ENCODE measurements at regions not wholly inside any gene's neighbourhood (a gene's known extent, or its start where the extent isn't known, plus 50 kb on each side); places are given as distances from the start of the nearest gene placed in this dataset.
A peak's percentile ranks its signal among the peaks of the same experiment; 100 is the strongest.
"Not testable (repeated sequence)": the region's sequence is repeated elsewhere in the genome, so short reads cannot be mapped to it uniquely, and the experiment has no call there.

DNA sequence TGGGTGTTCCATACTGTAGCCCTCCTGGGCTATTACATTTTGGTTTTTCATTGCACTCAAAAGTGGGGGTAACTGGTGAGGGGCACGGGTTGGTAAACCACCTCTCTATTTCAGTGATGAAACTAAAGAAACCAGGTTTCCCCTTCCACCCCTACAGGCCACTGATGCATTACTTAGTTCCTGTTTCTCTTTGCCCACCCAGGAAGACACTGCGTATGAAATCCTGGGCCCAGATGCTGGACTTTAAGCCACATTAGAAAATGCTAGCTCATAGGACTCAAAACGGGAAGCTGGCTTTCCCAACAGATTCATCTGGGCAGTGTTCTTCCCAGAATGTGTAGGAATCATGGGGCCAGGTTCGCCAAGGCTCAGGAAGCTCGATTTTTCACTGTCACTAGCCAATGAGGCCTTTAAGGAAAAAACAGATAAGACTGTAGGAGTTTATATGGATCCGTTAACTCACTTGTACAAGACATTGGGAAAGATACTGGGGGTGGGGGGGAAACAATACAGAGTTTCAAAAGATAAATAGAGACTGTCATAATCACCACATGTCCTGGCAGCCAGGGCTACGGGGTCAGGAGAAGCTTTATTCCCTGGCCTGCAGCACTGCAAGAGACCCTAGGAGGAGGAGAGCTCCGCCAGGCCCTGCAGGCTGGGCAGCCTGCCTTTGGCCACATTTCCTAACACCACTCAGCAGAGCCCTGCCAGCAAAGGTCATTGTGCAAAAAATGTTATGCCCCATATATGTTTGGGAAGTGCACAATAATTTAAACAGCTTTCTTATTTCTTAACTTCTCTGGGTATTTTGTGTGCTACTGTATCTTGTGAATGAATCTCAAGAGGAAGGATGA lies 228.5 kb upstream of the PLGLB2 start:
- intact Hi-C loops (cut with DNase I); H3K4me3 ChIP-seq (ENCODE audit: low read length in 2 of 2); DNase-seq; H3K9me3 ChIP-seq (ENCODE audit: control insufficient read depth, low read length); H3K36me3 ChIP-seq (ENCODE audit: control insufficient read depth in 1 of 2, insufficient read depth in 2 of 2, low read length in 1 of 2); H3K27ac ChIP-seq (ENCODE audit: low read depth in 1 of 2, low read length in 2 of 2); H3K4me1 ChIP-seq (ENCODE audit: control insufficient read depth in 1 of 2, insufficient read depth in 2 of 2, low read length in 2 of 2); H3K27me3 ChIP-seq (ENCODE audit: control insufficient read depth in 1 of 2, insufficient read depth in 2 of 2, low read length in 1 of 2); ATAC-seq (ENCODE audit: low FRiP score): not testable (repeated sequence)
- WGBS, 2 donors: 81% methylated on average over 4 to 5 of the region's 8 CpGs

DNA sequence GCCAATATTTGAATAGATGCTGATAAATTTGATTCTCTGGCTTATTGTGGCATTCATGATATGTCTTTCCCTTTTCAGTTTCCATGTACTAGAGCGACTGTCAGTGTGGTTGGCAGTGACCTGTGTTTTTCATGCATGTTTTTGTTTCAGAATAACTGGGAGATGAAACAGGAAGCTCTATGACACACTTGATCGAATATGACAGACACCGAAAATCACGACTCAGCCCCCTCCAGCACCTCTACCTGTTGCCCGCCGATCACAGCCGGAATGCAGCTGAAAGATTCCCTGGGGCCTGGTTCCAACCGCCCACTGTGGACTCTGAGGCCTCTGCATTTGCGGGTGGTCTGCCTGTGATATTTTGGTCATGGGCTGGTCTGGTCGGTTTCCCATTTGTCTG lies 226.8 kb upstream of the PLGLB2 start:
- H3K36me3 ChIP-seq (ENCODE audit: control insufficient read depth in 1 of 2, insufficient read depth in 2 of 2, low read length in 1 of 2); ATAC-seq (ENCODE audit: low FRiP score); H3K4me1 ChIP-seq (ENCODE audit: control insufficient read depth in 1 of 2, insufficient read depth in 2 of 2, low read length in 2 of 2); H3K27me3 ChIP-seq (ENCODE audit: control insufficient read depth in 1 of 2, insufficient read depth in 2 of 2, low read length in 1 of 2); H3K4me3 ChIP-seq (ENCODE audit: low read length in 2 of 2); H3K27ac ChIP-seq (ENCODE audit: low read depth in 1 of 2, low read length in 2 of 2); H3K9me3 ChIP-seq (ENCODE audit: control insufficient read depth, low read length); intact Hi-C loops (cut with DNase I): not testable (repeated sequence)
- peak in 1 of 2 donors; percentile 47 for DNase-seq
- WGBS, 2 donors: 78 to 81% methylated on average over 9 of the region's 10 CpGs

DNA sequence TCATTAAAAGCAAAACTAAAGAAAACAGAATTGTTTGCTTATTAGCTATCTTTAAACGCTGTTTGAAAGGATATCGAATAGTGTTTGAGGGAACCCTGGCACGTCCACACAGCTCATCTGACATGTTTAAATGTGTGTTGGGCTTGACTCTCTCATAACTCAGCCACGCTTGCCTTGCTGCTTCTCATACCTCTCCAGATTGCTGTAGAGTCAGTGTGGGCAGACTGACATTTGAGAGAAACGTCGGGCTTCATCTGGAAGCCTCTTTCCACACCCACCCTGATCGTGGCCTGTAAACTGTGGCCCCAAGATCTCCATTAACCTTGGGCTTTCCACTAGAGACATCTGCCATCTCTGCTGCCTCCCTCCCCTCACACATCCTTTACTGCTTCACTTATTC lies 226.4 kb upstream of the PLGLB2 start:
- H3K27me3 ChIP-seq (ENCODE audit: control insufficient read depth in 1 of 2, insufficient read depth in 2 of 2, low read length in 1 of 2); ATAC-seq (ENCODE audit: low FRiP score); H3K9me3 ChIP-seq (ENCODE audit: control insufficient read depth, low read length); H3K27ac ChIP-seq (ENCODE audit: low read depth in 1 of 2, low read length in 2 of 2); H3K36me3 ChIP-seq (ENCODE audit: control insufficient read depth in 1 of 2, insufficient read depth in 2 of 2, low read length in 1 of 2); DNase-seq; H3K4me3 ChIP-seq (ENCODE audit: low read length in 2 of 2); H3K4me1 ChIP-seq (ENCODE audit: control insufficient read depth in 1 of 2, insufficient read depth in 2 of 2, low read length in 2 of 2); intact Hi-C loops (cut with DNase I): not testable (repeated sequence)
- WGBS, 2 donors: 64 to 74% methylated on average over 6 to 7 of the region's 7 CpGs

DNA sequence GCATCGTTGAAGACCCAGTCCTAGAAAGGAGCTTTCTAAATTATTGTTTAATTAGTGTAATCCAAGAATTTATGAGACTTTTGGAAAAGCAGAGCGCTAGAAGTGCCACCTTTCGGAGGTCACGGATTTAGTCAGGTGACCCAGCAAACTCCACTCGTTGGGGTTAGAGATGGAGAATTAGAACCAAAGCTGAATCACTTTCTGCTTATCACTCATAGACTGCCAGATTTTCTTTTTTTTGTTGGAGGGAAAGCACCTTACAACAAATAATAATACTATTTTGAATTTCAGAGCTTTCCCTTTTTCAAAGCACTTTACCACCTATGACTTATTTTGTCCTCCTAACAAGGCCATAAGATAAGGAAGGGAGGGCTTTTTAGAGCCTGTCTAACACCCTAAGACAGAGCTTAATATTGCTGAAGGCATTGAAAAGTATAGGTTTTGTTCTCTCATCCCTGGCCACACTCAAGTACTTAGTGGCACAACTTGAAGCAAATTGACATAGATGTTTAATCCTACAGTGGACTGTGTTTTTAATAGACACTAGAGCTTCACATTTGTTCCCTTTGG lies 223.2 kb upstream of the PLGLB2 start:
- H3K36me3 ChIP-seq (ENCODE audit: control insufficient read depth in 1 of 2, insufficient read depth in 2 of 2, low read length in 1 of 2); H3K4me3 ChIP-seq (ENCODE audit: low read length in 2 of 2); ATAC-seq (ENCODE audit: low FRiP score); H3K4me1 ChIP-seq (ENCODE audit: control insufficient read depth in 1 of 2, insufficient read depth in 2 of 2, low read length in 2 of 2); H3K27me3 ChIP-seq (ENCODE audit: control insufficient read depth in 1 of 2, insufficient read depth in 2 of 2, low read length in 1 of 2); intact Hi-C loops (cut with DNase I); H3K27ac ChIP-seq (ENCODE audit: low read depth in 1 of 2, low read length in 2 of 2); H3K9me3 ChIP-seq (ENCODE audit: control insufficient read depth, low read length); DNase-seq: not testable (repeated sequence)
- 93 to 94% methylated on average over 5 of the region's 5 CpGs for WGBS, 2 donors

DNA sequence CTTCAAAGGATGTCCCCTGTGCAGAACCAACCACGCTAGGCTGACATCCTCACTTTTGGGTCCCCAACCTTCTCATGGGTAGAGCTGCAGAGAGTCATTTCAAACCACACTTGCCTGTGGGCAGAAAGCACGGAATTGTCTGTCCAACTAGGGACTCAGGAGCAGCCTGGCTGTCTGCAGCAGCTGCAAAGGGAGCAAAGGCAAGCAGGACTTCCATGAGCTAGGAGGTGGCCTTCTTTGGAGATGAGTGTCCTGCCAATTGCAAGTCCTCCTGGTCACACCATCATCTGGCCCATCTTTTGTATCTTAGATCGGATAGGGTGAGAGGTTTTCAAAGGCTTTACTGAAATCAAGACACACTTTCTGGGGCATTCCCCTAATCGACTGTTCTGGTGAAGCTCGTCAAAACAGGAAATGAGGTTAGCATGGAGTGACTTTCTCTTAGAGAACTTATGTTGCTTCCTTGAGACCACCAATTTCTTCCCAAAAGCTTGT lies 222.3 kb upstream of the PLGLB2 start:
- intact Hi-C loops (cut with DNase I); ATAC-seq (ENCODE audit: low FRiP score): not testable (repeated sequence)

DNA sequence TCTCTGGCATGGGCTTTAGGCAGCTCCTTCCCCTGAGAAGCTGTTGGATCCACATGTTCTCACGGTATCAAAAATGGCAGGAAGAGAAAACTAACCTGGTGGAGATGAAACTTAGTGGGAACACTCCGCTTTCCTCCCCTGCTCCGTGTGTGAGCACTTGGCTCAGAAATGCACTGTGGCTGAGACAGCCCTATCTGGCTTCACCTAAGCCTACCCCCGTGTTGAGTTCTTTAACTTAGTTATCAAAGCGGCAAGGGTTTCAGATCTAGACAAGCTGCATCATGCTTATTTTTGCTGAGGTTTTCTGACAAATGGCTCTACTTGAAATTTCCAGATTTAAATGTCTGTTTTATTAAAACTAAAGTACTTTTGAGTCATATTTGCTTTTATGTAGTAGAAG lies 221.6 kb upstream of the PLGLB2 start:
- ATAC-seq (ENCODE audit: low FRiP score); H3K4me3 ChIP-seq (ENCODE audit: low read length in 2 of 2); H3K4me1 ChIP-seq (ENCODE audit: control insufficient read depth in 1 of 2, insufficient read depth in 2 of 2, low read length in 2 of 2); H3K9me3 ChIP-seq (ENCODE audit: control insufficient read depth, low read length); H3K36me3 ChIP-seq (ENCODE audit: control insufficient read depth in 1 of 2, insufficient read depth in 2 of 2, low read length in 1 of 2); DNase-seq; H3K27me3 ChIP-seq (ENCODE audit: control insufficient read depth in 1 of 2, insufficient read depth in 2 of 2, low read length in 1 of 2); H3K27ac ChIP-seq (ENCODE audit: low read depth in 1 of 2, low read length in 2 of 2); intact Hi-C loops (cut with DNase I): not testable (repeated sequence)
- 93 to 100% methylated on average over 1 to 2 of the region's 5 CpGs for WGBS, 2 donors

More for the DNA sequence above, 222.3 kb upstream of the PLGLB2 start:
- not testable (repeated sequence) for H3K27ac ChIP-seq (ENCODE audit: low read depth in 1 of 2, low read length in 2 of 2); H3K9me3 ChIP-seq (ENCODE audit: control insufficient read depth, low read length); H3K27me3 ChIP-seq (ENCODE audit: control insufficient read depth in 1 of 2, insufficient read depth in 2 of 2, low read length in 1 of 2); H3K4me3 ChIP-seq (ENCODE audit: low read length in 2 of 2); H3K36me3 ChIP-seq (ENCODE audit: control insufficient read depth in 1 of 2, insufficient read depth in 2 of 2, low read length in 1 of 2); H3K4me1 ChIP-seq (ENCODE audit: control insufficient read depth in 1 of 2, insufficient read depth in 2 of 2, low read length in 2 of 2)
- peak in 1 of 2 donors; percentile 28 for DNase-seq
- WGBS, 2 donors: 94% methylated on average over 4 of the region's 5 CpGs; no CpG with 5 or more reads in 1 of the 2 donors

DNA sequence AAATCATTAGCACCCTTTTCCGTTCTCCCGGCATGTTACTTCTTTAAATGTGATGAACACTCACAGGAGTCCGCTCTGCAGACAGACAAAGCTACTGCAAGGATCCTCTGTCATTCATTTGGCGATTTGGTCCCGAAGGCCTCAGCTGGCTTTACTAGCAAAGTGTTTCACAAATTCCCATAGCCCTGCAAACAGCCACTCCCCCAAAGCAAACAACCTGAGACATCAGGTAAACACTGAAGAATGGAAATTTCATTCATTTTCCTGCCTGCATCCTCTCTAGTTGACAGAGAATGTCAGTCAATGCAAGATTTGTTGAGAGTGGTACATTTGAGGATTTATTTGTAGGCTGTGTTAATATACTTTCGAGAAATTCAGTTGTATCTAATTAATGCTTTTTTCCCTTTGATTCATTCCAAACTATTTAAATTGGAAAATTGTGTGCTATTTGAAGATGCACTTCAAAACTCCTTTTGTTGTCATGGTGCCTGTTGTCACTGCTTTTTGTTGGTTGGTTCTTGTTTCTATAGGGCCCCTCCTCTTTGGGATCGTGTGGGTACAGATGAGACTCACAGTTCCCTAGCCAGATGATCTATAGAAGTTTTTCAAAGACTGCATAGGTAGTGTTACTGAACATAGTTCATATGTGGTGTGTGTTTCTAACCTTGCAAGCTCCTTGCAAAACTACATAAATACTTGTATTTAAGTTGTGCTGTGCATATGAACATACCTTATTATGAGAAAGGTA lies 215.7 kb upstream of the PLGLB2 start:
- ATAC-seq (ENCODE audit: low FRiP score); H3K36me3 ChIP-seq (ENCODE audit: control insufficient read depth in 1 of 2, insufficient read depth in 2 of 2, low read length in 1 of 2); H3K9me3 ChIP-seq (ENCODE audit: control insufficient read depth, low read length); DNase-seq; H3K4me3 ChIP-seq (ENCODE audit: low read length in 2 of 2); H3K27me3 ChIP-seq (ENCODE audit: control insufficient read depth in 1 of 2, insufficient read depth in 2 of 2, low read length in 1 of 2); intact Hi-C loops (cut with DNase I); H3K27ac ChIP-seq (ENCODE audit: low read depth in 1 of 2, low read length in 2 of 2); H3K4me1 ChIP-seq (ENCODE audit: control insufficient read depth in 1 of 2, insufficient read depth in 2 of 2, low read length in 2 of 2): not testable (repeated sequence)
- 74 to 84% methylated on average over 4 to 5 of the region's 7 CpGs for WGBS, 2 donors

DNA sequence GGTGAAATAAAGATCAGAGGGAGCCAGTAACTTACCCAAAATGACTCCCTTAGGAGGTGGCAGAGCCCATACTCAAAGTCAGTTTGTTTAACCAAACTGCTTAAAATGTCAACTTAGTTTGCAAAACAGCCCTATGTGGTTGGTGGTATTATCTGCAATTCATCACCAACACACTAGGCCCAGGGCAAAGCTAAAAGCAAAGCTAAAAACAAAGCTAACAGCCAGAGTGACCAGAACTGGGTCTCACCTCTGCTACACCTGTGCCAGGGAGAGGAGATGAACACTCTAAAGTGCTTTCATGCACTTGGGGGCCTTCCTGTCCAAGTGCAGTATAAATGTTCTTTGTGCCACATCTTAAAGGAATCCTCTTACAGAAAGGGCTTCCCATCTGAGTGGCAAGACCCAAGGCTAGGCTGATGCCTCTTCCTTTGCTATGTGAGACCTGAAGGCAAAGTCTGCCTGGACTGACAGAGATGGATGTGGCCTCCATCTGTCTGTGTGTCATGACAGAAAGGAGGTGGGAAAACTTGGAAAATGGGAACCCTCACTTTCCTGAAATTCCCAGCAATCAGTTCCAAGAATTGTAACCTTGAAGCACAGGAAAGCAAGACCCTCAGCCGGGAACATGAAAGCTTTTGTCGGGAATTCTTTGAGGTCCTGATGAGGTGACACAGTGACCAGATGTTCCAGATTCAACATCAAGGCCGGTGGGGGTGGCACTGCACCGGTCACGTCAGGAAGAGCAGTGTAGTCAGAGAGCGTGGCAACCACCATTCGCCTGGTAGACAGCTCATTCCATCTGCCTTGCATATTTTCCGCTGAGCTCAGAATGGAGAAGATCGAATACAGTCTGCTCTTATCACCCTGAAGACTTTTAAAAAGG lies 214.3 kb upstream of the PLGLB2 start:
- DNase-seq; H3K27ac ChIP-seq (ENCODE audit: low read depth in 1 of 2, low read length in 2 of 2); ATAC-seq (ENCODE audit: low FRiP score); H3K4me1 ChIP-seq (ENCODE audit: control insufficient read depth in 1 of 2, insufficient read depth in 2 of 2, low read length in 2 of 2); H3K36me3 ChIP-seq (ENCODE audit: control insufficient read depth in 1 of 2, insufficient read depth in 2 of 2, low read length in 1 of 2); intact Hi-C loops (cut with DNase I); H3K4me3 ChIP-seq (ENCODE audit: low read length in 2 of 2); H3K9me3 ChIP-seq (ENCODE audit: control insufficient read depth, low read length); H3K27me3 ChIP-seq (ENCODE audit: control insufficient read depth in 1 of 2, insufficient read depth in 2 of 2, low read length in 1 of 2): not testable (repeated sequence)
- 43 to 59% methylated on average over 5 of the region's 9 CpGs for WGBS, 2 donors

All from aorta (tissue), 5 donors.